ENCODE measurements at regions not wholly inside any gene's neighbourhood (a gene's known extent, or its start where the extent isn't known, plus 50 kb on each side); places are given as distances from the start of the nearest gene placed in this dataset.

DNA sequence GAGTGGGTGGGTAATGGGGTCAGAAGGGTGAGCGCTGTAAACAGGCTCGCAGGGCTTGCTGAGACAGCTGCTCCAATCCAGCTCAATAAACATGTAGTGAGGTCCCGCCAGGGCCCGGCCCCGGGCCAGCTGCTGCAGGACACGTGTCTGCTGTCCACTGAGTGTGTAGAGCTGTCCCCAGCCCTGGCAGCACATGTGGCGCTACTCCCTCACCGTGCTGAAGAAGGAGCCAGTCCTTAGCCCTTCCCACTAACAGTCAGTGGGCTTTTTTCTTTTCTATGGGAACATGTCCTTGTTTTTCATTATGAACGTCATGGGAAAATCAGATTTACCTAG is 78.9 kb upstream of the C1orf174 start:
- TF ChIP-seq POLR2A (IDR thresholded peaks at IDR 0.05) = no peak
- TF ChIP-seq, protein P1, sequence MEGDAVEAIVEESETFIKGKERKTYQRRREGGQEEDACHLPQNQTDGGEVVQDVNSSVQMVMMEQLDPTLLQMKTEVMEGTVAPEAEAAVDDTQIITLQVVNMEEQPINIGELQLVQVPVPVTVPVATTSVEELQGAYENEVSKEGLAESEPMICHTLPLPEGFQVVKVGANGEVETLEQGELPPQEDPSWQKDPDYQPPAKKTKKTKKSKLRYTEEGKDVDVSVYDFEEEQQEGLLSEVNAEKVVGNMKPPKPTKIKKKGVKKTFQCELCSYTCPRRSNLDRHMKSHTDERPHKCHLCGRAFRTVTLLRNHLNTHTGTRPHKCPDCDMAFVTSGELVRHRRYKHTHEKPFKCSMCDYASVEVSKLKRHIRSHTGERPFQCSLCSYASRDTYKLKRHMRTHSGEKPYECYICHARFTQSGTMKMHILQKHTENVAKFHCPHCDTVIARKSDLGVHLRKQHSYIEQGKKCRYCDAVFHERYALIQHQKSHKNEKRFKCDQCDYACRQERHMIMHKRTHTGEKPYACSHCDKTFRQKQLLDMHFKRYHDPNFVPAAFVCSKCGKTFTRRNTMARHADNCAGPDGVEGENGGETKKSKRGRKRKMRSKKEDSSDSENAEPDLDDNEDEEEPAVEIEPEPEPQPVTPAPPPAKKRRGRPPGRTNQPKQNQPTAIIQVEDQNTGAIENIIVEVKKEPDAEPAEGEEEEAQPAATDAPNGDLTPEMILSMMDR (IDR thresholded peaks at IDR 0.05) = no peak

Measured in right lobe of liver (tissue), 4 donors.